ENCODE measurements at regions not wholly inside any gene's neighbourhood (a gene's known extent, or its start where the extent isn't known, plus 50 kb on each side); places are given as distances from the start of the nearest gene placed in this dataset.

- no peak for DNase-seq
These were observed 153.3 kb upstream of the RPS6KA3 start for GRCh38 chrX:20420058-20420457.

GRCh38 chrX:20418379-20419150 is 151.9 kb upstream of the RPS6KA3 start:
- no peak for DNase-seq

DNA sequence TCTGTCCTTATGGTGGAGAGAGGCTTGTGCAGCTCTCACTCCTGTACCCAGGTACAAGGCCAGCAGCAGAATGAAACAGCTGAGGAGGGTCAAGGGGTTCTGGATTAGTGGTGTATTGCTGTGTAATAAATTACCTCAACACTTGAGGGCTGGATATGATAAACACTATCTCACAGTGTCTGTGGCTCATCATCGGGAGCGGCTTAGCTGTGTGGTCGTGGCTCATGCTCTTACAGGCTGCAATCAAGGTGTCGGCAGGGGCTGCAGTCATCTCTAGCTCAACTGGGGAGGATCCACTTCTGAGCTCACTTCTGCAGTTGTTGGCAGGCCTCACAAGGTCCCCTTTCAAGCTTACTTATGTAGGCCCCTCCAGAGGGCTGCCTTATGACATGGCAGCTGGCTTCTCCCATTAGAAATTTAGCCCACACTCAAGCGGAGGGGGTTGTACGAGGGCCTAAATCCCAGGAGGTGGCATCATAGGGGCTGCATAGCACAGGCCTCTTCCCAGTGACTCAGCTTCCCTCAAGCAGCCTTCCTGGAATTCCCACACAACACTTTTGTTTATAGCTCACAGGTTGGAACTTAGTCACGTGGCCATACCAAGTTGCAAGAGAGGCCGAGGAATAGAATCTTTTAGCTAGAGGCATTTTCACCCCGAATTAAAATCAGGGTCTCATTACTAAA is 148.2 kb upstream of the RPS6KA3 start:
- no peak for DNase-seq

DNA sequence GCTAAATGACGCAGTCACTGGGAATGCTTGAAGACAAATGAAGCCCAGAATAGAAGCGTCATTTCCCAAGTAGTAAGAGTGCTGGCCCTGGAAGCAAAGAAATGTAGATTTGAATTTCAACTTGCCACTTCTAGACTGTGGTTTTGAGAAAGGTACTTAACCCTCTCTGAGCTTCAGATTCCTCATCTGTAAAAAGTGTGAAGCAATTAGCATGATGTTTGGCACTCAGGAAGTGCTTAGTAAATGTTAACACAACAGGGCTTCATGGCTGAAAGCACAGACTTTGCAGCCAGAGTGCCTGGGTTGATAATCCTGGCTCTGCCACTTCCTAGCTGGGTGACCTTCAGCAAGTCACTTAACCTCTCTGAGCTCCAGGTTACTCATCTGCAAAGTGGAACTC is 147.4 kb upstream of the RPS6KA3 start:
- no peak for DNase-seq

- DNase-seq, result peak; percentile 17 to 24
These were observed 146.3 kb upstream of the RPS6KA3 start for GRCh38 chrX:20412871-20413486.

- DNase-seq, result no peak
These were observed 143.8 kb upstream of the RPS6KA3 start for GRCh38 chrX:20410540-20410939.

- DNase-seq, result no peak
These were observed 143.3 kb upstream of the RPS6KA3 start for GRCh38 chrX:20409991-20410390.

DNA sequence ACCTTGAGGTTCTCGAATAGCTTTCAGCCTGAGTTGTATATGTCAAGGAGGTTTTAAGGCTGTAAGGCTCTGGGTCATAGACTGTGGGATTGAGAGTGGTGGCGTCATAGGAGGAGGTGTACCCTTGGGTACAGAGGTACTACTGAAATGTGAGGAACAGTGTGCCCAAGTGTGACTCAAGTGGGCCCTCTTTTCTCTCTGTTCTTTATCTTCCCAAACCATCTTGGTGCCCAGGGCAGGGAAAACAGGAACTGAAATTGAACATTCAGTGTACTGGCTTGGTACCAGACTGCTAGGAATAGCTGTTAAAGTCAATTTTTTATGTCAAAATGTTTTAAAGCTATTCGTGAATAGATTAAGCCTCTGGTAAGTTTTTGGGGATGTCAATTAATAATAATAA is 136.2 kb upstream of the RPS6KA3 start:
- DNase-seq, result no peak

DNA sequence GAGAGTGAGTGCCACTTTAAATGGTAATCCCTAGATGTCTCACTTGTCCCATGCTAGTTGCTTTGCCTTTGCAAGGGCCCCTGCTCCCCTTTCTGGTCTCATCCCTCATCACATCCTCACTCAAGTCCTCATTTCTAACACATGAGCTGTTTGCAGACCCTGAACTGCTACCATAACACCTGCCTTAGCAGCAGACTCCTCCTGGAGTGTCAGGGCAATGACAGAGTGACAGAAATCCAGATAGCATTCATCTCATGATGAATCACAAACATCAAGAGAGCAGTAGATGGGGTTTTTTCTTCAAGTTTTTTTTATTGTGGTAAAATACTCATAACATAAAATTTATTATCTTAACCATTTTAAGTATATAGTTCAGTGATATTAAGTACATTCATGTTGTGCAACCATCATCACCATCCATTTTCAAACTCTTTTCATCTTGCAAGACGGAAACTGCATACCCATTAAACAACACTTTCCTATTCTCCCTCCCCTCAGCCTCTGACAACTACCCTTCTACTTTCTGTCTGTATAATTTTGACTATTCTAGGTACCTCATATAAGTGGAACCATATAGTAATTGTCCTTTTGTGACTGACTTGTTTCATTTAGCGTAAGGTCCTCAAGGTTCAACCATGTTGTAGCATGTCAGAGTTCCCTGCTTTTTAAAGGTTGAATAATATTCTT is 133.2 kb upstream of the RPS6KA3 start:
- no peak for DNase-seq

DNA sequence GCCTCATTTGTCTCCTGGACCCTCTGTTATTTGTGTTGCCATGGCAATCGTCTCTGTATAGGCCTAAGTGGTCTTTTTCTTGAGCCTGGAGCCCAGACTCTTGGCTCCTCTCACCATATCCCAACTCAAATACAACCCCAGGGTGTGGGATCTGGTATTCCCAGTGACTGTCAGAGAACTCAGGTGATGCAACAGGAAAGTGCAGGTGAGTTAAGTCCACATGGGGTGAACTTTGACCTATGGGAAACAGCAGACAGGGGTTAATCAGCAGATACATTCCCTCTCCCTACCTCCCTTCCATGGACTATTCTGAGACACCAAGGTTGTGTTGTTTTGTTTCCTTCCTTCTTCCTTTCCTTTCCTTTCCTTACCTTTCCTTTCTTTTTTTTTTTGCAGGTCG is 130.9 kb upstream of the RPS6KA3 start:
- DNase-seq, result no peak

DNA sequence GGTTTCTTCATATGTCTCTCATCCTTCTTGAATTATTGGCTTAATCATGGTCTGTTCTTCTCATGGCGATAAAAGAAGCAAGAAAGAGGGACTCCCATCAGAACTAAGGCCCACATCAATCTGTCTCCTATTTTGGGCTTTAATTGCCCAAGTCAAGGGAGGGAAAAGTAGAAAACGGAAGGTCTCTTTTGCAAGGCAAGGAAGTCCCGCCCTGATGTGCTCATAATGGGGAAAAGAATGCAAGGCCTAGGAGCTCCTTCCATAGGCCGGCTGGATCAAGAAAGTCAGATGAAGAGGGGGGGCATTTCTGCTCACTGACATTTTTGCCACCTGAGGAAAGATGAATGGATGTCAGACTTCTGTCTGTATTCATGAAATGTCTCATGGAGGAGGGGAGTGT is 127.7 kb upstream of the RPS6KA3 start:
- no peak for DNase-seq

DNA sequence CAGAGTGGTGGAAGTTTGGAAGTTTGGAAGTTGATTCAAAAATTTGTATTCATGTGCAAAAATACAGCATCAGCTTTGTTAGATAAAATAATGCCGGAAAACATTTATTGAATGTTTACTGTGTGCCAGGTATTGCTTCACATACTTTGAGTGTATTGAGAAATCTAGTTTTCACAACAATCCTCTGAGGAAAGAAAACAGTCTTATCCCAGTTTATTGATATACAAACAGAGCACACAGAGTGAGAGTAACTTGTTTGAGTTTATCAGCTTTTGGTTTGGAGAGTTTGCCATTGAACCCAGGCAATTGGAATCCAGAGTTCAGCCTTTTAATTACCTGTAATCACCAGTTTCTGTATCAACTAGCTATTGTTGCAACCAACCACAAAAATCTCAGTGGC is 127.2 kb upstream of the RPS6KA3 start:
- DNase-seq, result no peak

DNA sequence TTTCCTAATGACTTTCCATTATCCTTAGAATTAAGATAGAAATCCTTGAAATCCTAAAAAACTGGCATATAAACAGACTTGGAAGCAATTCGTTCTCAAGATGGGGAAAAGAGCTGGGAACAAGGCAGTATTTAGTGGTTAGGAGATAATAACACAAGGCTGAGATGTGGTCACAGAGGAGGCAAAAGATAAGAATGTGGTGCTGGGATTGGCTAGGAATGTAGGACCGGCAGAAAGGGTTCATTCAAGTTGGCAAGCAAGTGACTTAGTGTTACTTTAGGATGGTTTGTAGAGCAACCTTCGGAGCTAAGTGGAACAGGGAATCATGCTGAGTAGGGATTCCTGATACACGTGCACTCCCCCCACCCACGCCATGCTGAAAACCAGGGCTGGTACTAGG is 121.9 kb upstream of the RPS6KA3 start:
- DNase-seq, result no peak

DNA sequence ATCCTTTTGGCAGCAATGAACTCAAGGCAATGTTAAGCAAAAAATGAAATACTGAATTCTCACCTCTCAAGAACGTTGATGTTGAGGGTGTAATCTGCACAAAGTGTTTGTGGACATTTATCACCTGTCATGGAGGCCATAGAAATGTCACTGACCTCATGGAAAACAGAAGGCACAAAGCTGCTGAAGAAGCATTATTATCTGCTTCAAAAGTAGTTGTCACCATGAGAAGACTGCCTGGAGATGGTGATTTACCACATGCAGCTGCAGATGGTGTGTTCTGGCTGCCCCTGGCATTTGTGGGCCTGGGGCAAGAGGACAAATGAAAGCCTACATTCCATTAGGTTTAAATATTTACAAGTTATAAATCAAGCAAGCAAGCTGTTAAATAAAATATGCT is 116.8 kb upstream of the RPS6KA3 start:
- DNase-seq, result no peak

DNA sequence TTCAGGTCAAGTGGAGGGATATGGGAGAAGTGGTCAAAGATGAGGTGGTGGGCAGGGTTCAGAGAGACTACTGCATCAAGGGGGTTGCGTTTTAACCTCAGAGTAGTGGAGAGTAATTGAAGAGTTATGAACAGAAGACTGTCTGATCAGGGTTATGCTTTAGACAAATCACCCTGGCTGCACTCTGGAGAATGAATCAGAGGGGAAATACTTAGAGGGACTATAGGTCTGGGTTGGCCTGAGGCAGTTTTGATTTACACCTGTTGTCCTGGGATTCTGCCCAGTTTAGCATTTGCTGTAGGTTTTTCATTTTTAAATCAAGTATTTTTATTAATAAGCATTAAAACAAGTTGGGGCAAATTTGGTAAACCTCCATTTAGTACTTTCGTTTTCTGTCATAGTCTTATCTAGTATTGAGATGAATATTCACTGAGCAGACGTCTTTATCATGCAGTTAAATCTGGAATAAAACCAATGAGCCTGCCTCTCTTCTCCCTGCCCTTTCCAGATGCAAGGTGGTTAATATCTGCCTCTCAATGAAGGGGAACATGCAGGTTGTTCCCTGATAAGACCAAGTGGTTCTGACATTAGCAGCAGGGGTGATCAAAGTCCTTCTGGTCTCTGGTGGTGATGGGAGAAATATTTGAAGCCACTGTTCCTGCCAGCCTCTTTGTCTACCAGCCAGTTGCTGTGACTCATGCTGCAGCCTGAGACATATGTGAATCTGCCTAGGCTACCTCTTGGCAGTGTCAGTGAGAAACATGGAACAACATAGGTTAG is 116.0 kb upstream of the RPS6KA3 start:
- peak; percentile 4 to 8 for DNase-seq

DNA sequence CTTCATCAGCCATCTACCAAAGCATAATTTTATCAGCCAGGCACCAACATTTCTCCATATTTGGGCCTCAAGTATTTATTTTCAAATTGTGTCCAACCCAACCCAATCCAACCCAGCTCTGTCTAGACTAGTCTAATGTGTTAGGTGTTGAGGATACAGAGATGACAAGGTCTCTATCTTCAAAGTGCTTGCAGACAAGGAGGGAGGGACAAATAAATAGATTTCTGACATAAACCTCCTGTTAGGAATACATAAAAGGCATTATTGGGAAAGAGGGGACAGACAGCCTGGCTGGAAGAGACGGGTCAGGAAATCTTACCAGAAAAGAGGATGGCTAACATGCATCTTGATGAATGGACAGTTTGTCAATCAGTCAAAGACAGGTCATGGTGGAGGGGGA is 115.4 kb upstream of the RPS6KA3 start:
- no peak for DNase-seq

- no peak for DNase-seq
These were observed 111.7 kb upstream of the RPS6KA3 start for GRCh38 chrX:20378233-20378920.

GRCh38 chrX:20374900-20375438 is 108.3 kb upstream of the RPS6KA3 start:
- DNase-seq, result no peak

DNA sequence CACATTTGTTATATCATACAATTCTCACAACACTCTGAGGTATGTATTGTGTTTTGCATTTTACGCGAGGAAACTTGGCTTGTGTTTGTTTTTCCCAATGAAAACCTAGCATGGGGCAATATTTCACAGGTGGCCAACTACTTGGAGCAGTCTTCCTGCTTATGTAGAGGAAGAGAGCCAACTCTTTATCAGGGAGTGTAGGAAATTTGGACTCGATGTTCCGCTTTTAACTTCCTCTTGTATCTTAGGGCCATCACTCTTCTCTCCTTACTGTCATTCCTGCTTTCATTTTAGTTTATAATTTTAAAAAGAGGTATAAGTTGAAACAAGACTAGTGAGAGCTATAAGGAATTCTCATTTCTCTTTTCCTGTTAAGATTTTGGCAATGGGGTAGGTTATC is 107.7 kb upstream of the RPS6KA3 start:
- no peak for DNase-seq

- no peak for DNase-seq
These were observed 106.4 kb upstream of the RPS6KA3 start for GRCh38 chrX:20373063-20373462.

DNA sequence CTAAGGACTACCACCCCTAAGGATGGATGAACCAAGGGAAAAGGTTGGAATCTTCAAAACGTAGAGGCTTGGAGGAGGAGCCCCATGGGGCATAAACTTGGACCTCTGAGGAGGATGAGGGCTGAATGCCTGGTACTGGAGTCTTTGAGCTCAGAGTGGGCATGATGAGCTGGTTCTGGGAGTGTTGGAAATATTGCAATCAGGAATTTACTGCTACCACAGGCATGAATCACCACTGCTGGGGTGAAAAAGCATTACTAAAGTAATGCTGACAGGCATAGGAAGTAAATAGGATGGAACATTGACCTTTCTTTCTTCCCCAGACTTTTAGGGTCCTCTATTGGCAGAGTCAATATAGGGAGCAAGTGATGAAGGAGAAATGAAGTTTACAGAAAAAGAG is 105.8 kb upstream of the RPS6KA3 start:
- DNase-seq, result no peak

DNA sequence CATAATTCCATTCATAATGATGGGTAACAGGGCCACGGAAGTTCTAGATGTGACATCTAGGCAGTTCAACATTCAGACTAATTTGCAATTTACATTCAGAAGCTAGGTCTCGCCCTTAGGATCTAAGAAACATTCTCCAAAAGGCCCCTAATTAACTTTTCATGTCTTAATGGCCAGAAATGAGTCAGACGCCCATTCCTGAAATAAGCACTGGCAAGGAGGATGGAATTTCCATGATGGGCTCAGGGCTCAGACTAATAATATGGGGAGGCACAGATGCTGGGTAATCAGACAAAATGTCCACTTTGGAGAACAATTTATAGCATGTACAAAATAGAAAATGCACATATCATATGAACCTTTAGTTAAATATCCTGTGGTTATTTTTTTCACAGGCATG is 102.8 kb upstream of the RPS6KA3 start:
- DNase-seq, result no peak

Data from activated CD4-positive, alpha-beta T cell treated with anti-CD3 and anti-CD28 coated beads for 4 hours (primary cell).